Neural cell (in vitro differentiated cells): ENCODE measurements at regions not wholly inside any gene's neighbourhood (a gene's known extent, or its start where the extent isn't known, plus 50 kb on each side); places are given as distances from the start of the nearest gene placed in this dataset.

ENCODE experiments used
- H2AFZ ChIP-seq: fragments of 200-600, 300-800 bp; sonication (generic), shearing (Covaris generic); 2 replicates; pipeline ENCODE4 v1.6.0; 2014; ENCODE audit warnings: low read depth, mild to moderate bottlenecking, antibody characterized with exemption, low read length, moderate library complexity
- H3F3A ChIP-seq: fragments of 200-600 bp; shearing (Covaris generic); 2 replicates; pipeline ENCODE4 v1.6.1; 2016; ENCODE audit warnings: mild to moderate bottlenecking, moderate library complexity, mixed read lengths, antibody characterized with exemption, low read length; ENCODE audit not compliant: insufficient read depth, poor library complexity, severe bottlenecking
- H3K27ac ChIP-seq: fragments of 200-600, 300-800 bp; sonication (generic), shearing (Covaris generic); 2 replicates; pipeline ENCODE4 v1.5.1; 2014; ENCODE audit warnings: mild to moderate bottlenecking, low read length, moderate library complexity
- H3K27me3 ChIP-seq: fragments of 300-800, 200-600 bp; sonication (generic), shearing (Covaris generic); 2 replicates; pipeline ENCODE4 v1.6.0; 2014; ENCODE audit warnings: mild to moderate bottlenecking, low read depth, low read length, moderate library complexity; ENCODE audit not compliant: insufficient read depth
- H3K36me3 ChIP-seq: fragments of 300-800, 200-600 bp; sonication (generic), shearing (Covaris generic); 2 replicates; pipeline ENCODE4 v1.5.1; 2014; ENCODE audit warnings: mild to moderate bottlenecking, antibody characterized with exemption, low read length, moderate library complexity; ENCODE audit not compliant: insufficient read depth
- H3K4me2 ChIP-seq: fragments of 300-800, 200-600 bp; sonication (generic), shearing (Covaris generic); 2 replicates; pipeline ENCODE4 v1.6.0; 2014; ENCODE audit warnings: mild to moderate bottlenecking, low read length
- H3K4me3 ChIP-seq: fragments of 300-800, 200-600 bp; sonication (generic), shearing (Covaris generic); 2 replicates; pipeline ENCODE4 v1.5.1; 2014; ENCODE audit warnings: mild to moderate bottlenecking, low read length, moderate library complexity
- H3K79me2 ChIP-seq: fragments of 200-600 bp; shearing (Covaris generic); replicated peaks from 2 replicates; pipeline ENCODE4 v1.6.0; 2014; ENCODE audit warnings: mild to moderate bottlenecking, low read length, moderate library complexity; ENCODE audit not compliant: insufficient read depth
- H3K9ac ChIP-seq: fragments of 300-800, 200-600 bp; sonication (generic), shearing (Covaris generic); 2 replicates; pipeline ENCODE4 v1.6.1; 2016; ENCODE audit warnings: mild to moderate bottlenecking, low read length, mixed read lengths
- H3K9me2 ChIP-seq: fragments of 200-600 bp; shearing (Covaris generic); 2 replicates; pipeline ENCODE4 v1.6.1; 2016; ENCODE audit warnings: mild to moderate bottlenecking, low read length, mixed read lengths; ENCODE audit not compliant: insufficient read depth
- H3K9me3 ChIP-seq: fragments of 200-600, 300-800 bp; sonication (generic), shearing (Covaris generic); 2 replicates; pipeline ENCODE4 v1.6.1; 2016; ENCODE audit warnings: mild to moderate bottlenecking, mixed run types, low read length, moderate library complexity, mixed read lengths
- H4K20me1 ChIP-seq: fragments of 200-600 bp; shearing (Covaris generic); 2 replicates; pipeline ENCODE4 v1.6.1; 2016; ENCODE audit warnings: mild to moderate bottlenecking, mixed run types; ENCODE audit not compliant: insufficient read depth
- CTCF ChIP-seq: fragments of 450-650 bp; IDR thresholded peaks from 2 replicates; pipeline ENCODE4 v1.5.1; 2014; ENCODE audit warnings: antibody characterized with exemption, mild to moderate bottlenecking, moderate library complexity; ENCODE audit not compliant: poor library complexity, severe bottlenecking
- EP300 ChIP-seq: fragments of 450-650 bp; conservative IDR thresholded peaks from 2 replicates; pipeline ENCODE4 v1.6.1; 2014; ENCODE audit warnings: antibody characterized with exemption, mild to moderate bottlenecking, moderate library complexity; ENCODE audit not compliant: poor library complexity, severe bottlenecking
- EZH2 ChIP-seq: fragments of 200-600, 300-800 bp; shearing (Covaris generic), sonication (generic); IDR thresholded peaks from 2 replicates; pipeline ENCODE4 v1.6.1; 2014; ENCODE audit warnings: antibody characterized with exemption, low read length, borderline replicate concordance, mild to moderate bottlenecking; ENCODE audit not compliant: insufficient read depth, poor library complexity, severe bottlenecking
- MXI1 ChIP-seq: fragments of 450-650 bp; conservative IDR thresholded peaks from 2 replicates; pipeline ENCODE4 v1.6.1; 2014; ENCODE audit warnings: antibody characterized with exemption, mild to moderate bottlenecking; ENCODE audit not compliant: poor library complexity, severe bottlenecking
- POLR2AphosphoS5 ChIP-seq: IDR thresholded peaks from 2 replicates; pipeline ENCODE4 v1.6.1; 2012
- RAD21 ChIP-seq: fragments of 450-650 bp; conservative IDR thresholded peaks from 2 replicates; pipeline ENCODE4 v1.6.1; 2014; ENCODE audit warnings: antibody characterized with exemption, mild to moderate bottlenecking, moderate library complexity
- REST ChIP-seq: IDR thresholded peaks from 2 replicates; pipeline ENCODE4 v1.6.1; 2012; ENCODE audit warnings: borderline replicate concordance
- SMC3 ChIP-seq: fragments of 450-650 bp; conservative IDR thresholded peaks from 2 replicates; pipeline ENCODE4 v1.6.1; 2014; ENCODE audit warnings: antibody characterized with exemption, mild to moderate bottlenecking, moderate library complexity; ENCODE audit not compliant: poor library complexity
- TAF1 ChIP-seq: IDR thresholded peaks from 2 replicates; pipeline ENCODE4 v1.6.1; 2012; ENCODE audit warnings: low read depth

GRCh38 chr10:8810677-8811076, 756.2 kb downstream of the GATA3 start:
- no peaks in the 10 kb centered on the region for H3K27me3 ChIP-seq
- H3K9ac ChIP-seq, result no peak overlapping the region
- H3F3A ChIP-seq, result no peaks in the 10 kb centered on the region
- H3K36me3 ChIP-seq, result no peaks in the 10 kb centered on the region
- TF ChIP-seq MXI1, result no peak
- no peak for TF ChIP-seq RAD21
- no peak for TF ChIP-seq EP300
- H3K27ac ChIP-seq, result no peak overlapping the region
- H3K4me2 ChIP-seq, result no peak overlapping the region
- H2AFZ ChIP-seq, result no peak overlapping the region
- no peak overlapping the region for H3K4me3 ChIP-seq
- no peaks in the 10 kb centered on the region for H3K9me3 ChIP-seq
- no peaks in the 10 kb centered on the region for H3K79me2 ChIP-seq
- no peaks in the 10 kb centered on the region for H3K9me2 ChIP-seq
- H4K20me1 ChIP-seq, result no peaks in the 10 kb centered on the region

- no peaks in the 10 kb centered on the region for H3K9me3 ChIP-seq
- H3K9me2 ChIP-seq, result no peaks in the 10 kb centered on the region
- no peak for TF ChIP-seq CTCF
- no peak for TF ChIP-seq EP300
- TF ChIP-seq REST, result no peak
- TF ChIP-seq EZH2, result no peak
- TF ChIP-seq TAF1, result no peak
- no peak for TF ChIP-seq SMC3
- no peak for TF ChIP-seq MXI1
- TF ChIP-seq POLR2AphosphoS5, result no peak
- no peak for TF ChIP-seq RAD21
Measured at GRCh38 chr10:8811201-8811600, 756.7 kb downstream of the GATA3 start.

GRCh38 chr10:8815969-8816368, 761.5 kb downstream of the GATA3 start:
- H4K20me1 ChIP-seq, result no peaks in the 10 kb centered on the region
- H3K9me3 ChIP-seq, result no peaks in the 10 kb centered on the region
- H3K9ac ChIP-seq, result no peak overlapping the region
- H2AFZ ChIP-seq, result no peak overlapping the region
- no peak overlapping the region for H3K4me3 ChIP-seq
- H3K9me2 ChIP-seq, result no peaks in the 10 kb centered on the region
- no peaks in the 10 kb centered on the region for H3K79me2 ChIP-seq
- no peaks in the 10 kb centered on the region for H3K27me3 ChIP-seq
- H3K27ac ChIP-seq, result no peak overlapping the region
- no peaks in the 10 kb centered on the region for H3F3A ChIP-seq
- no peaks in the 10 kb centered on the region for H3K36me3 ChIP-seq
- H3K4me2 ChIP-seq, result no peak overlapping the region
- TF ChIP-seq REST (no peak), EZH2 (no peak), CTCF (no peak), MXI1 (no peak), RAD21 (no peak), TAF1 (no peak), EP300 (no peak), SMC3 (no peak), POLR2AphosphoS5 (no peak)

More at GRCh38 chr10:8811201-8811600, 756.7 kb downstream of the GATA3 start:
- Histone ChIP-seq H3K27me3 (no peaks in the 10 kb centered on the region), H3K9ac (no peak overlapping the region), H2AFZ (no peak overlapping the region), H3K4me3 (no peak overlapping the region), H3K4me2 (no peak overlapping the region), H3F3A (no peaks in the 10 kb centered on the region), H3K79me2 (no peaks in the 10 kb centered on the region), H3K27ac (no peak overlapping the region), H4K20me1 (no peaks in the 10 kb centered on the region), H3K36me3 (no peaks in the 10 kb centered on the region)
